Kasumi-1 (cell line): ENCODE measurements at regions not wholly inside any gene's neighbourhood (a gene's known extent, or its start where the extent isn't known, plus 50 kb on each side); places are given as distances from the start of the nearest gene placed in this dataset.
A peak's percentile ranks its signal among the peaks of the same experiment; 100 is the strongest.

Source experiments
- DNase-seq, 2 experiments: peaks; one replicate each; lab custom pipeline; 2025; lab: John Stamatoyannopoulos, UW

GRCh38 chr1:238558156-238558555 is 667.4 kb upstream of the ZP4 start:
- no peak for DNase-seq

GRCh38 chr1:238552271-238552670 is 661.5 kb upstream of the ZP4 start:
- no peak for DNase-seq

GRCh38 chr1:238549137-238549536 is 658.4 kb upstream of the ZP4 start:
- no peak for DNase-seq

- no peak for DNase-seq
These were observed 655.4 kb upstream of the ZP4 start for GRCh38 chr1:238546118-238546517.

GRCh38 chr1:238537641-238538040 is 646.9 kb upstream of the ZP4 start:
- DNase-seq: no peak

GRCh38 chr1:238530209-238530851 is 639.6 kb upstream of the ZP4 start:
- no peak for DNase-seq

- no peak for DNase-seq
These were observed 627.0 kb upstream of the ZP4 start for GRCh38 chr1:238517711-238518110.

GRCh38 chr1:238501290-238501689 is 610.6 kb upstream of the ZP4 start:
- no peak for DNase-seq

- DNase-seq: no peak
These were observed 608.3 kb upstream of the ZP4 start for GRCh38 chr1:238499021-238499420.

- DNase-seq: no peak
These were observed 601.5 kb upstream of the ZP4 start for GRCh38 chr1:238492271-238492670.

- no peak for DNase-seq
These were observed 600.5 kb upstream of the ZP4 start for GRCh38 chr1:238491265-238491664.

GRCh38 chr1:238489006-238489405 is 598.3 kb upstream of the ZP4 start:
- no peak for DNase-seq

GRCh38 chr1:238488401-238488800 is 597.7 kb upstream of the ZP4 start:
- DNase-seq: no peak

- DNase-seq: no peak
These were observed 597.2 kb upstream of the ZP4 start for GRCh38 chr1:238487931-238488330.

- DNase-seq: no peak
These were observed 595.1 kb upstream of the ZP4 start for GRCh38 chr1:238485912-238486209.

GRCh38 chr1:238485057-238485911 is 594.6 kb upstream of the ZP4 start:
- no peak for DNase-seq

- no peak for DNase-seq
These were observed 593.4 kb upstream of the ZP4 start for GRCh38 chr1:238484121-238484520.

- DNase-seq: peak; percentile 5 to 18
These were observed 586.1 kb upstream of the ZP4 start for GRCh38 chr1:238476841-238477240.

- no peak for DNase-seq
These were observed 585.0 kb upstream of the ZP4 start for GRCh38 chr1:238475712-238476111.

GRCh38 chr1:238474263-238474662 is 583.5 kb upstream of the ZP4 start:
- DNase-seq: no peak

- no peak for DNase-seq
These were observed 578.5 kb upstream of the ZP4 start for GRCh38 chr1:238469146-238469631.

- no peak for DNase-seq
These were observed 577.3 kb upstream of the ZP4 start for GRCh38 chr1:238468068-238468467.

- no peak for DNase-seq
These were observed 575.7 kb upstream of the ZP4 start for GRCh38 chr1:238466459-238466858.

GRCh38 chr1:238465449-238465848 is 574.7 kb upstream of the ZP4 start:
- DNase-seq: no peak
